Uterus (tissue), 2 donors: ENCODE measurements at regions not wholly inside any gene's neighbourhood (a gene's known extent, or its start where the extent isn't known, plus 50 kb on each side); places are given as distances from the start of the nearest gene placed in this dataset.

Experiments
- CTCF ChIP-seq, 4 experiments: fragments of 200-600 bp in 2 of 4; fragments of 450-650 bp in 2 of 4; sonication (generic) in 2 of 4; IDR thresholded peaks; one replicate each; pipeline ENCODE4 v1.5.1; 2016 to 2019; ENCODE audit warnings: antibody characterized with exemption in 4 of 4, mild to moderate bottlenecking in 2 of 4, moderate library complexity in 1 of 4
- POLR2A ChIP-seq, 2 donors: fragments of 450-650 bp; IDR thresholded peaks; one replicate each; pipeline ENCODE4 v1.6.1; 2016; ENCODE audit warnings: antibody characterized with exemption in 2 of 2, mild to moderate bottlenecking in 1 of 2, moderate library complexity in 1 of 2

- TF ChIP-seq CTCF (IDR thresholded peaks at IDR 0.05) (no peak), POLR2A (IDR thresholded peaks at IDR 0.05) (no peak)
Observed at GRCh38 chr18:54529444-54529843, 61.6 kb upstream of the DYNAP start.
